ENCODE measurements at regions not wholly inside any gene's neighbourhood (a gene's known extent, or its start where the extent isn't known, plus 50 kb on each side); places are given as distances from the start of the nearest gene placed in this dataset.
"Not testable (repeated sequence)": the region's sequence is repeated elsewhere in the genome, so short reads cannot be mapped to it uniquely, and the experiment has no call there.

- no peak for DNase-seq (ENCODE audit: low spot score)
Observed at GRCh38 chr2:83969085-83969484, 490.0 kb downstream of the SUCLG1 start.

- DNase-seq (ENCODE audit: low spot score) = no peak
Observed at GRCh38 chr2:83967854-83968253, 491.2 kb downstream of the SUCLG1 start.

- not testable (repeated sequence) for DNase-seq (ENCODE audit: low spot score)
Observed at GRCh38 chr2:83966946-83967345, 492.1 kb downstream of the SUCLG1 start.

- no peak for DNase-seq (ENCODE audit: low spot score)
Observed at GRCh38 chr2:83961512-83961911, 497.6 kb downstream of the SUCLG1 start.

- DNase-seq (ENCODE audit: low spot score) = no peak
Observed at GRCh38 chr2:83960371-83960770, 498.7 kb downstream of the SUCLG1 start.

GRCh38 chr2:83959266-83959665 is 499.8 kb downstream of the SUCLG1 start:
- DNase-seq (ENCODE audit: low spot score) = no peak

- DNase-seq (ENCODE audit: low spot score) = no peak
Observed at GRCh38 chr2:83956991-83957390, 502.1 kb downstream of the SUCLG1 start.

GRCh38 chr2:83953697-83954096 is 505.4 kb downstream of the SUCLG1 start:
- no peak for DNase-seq (ENCODE audit: low spot score)

- no peak for DNase-seq (ENCODE audit: low spot score)
Observed at GRCh38 chr2:83951378-83951947, 507.6 kb downstream of the SUCLG1 start.

- DNase-seq (ENCODE audit: low spot score) = no peak
Observed at GRCh38 chr2:83949361-83949760, 509.7 kb downstream of the SUCLG1 start.

GRCh38 chr2:83944191-83944590 is 514.9 kb downstream of the SUCLG1 start:
- no peak for DNase-seq (ENCODE audit: low spot score)

GRCh38 chr2:83943265-83943664 is 515.8 kb downstream of the SUCLG1 start:
- DNase-seq (ENCODE audit: low spot score) = no peak

GRCh38 chr2:83941886-83942285 is 517.2 kb downstream of the SUCLG1 start:
- DNase-seq (ENCODE audit: low spot score) = no peak

GRCh38 chr2:83933749-83934148 is 525.3 kb downstream of the SUCLG1 start:
- no peak for DNase-seq (ENCODE audit: low spot score)

GRCh38 chr2:83923531-83923930 is 535.5 kb downstream of the SUCLG1 start:
- DNase-seq (ENCODE audit: low spot score) = no peak

- no peak for DNase-seq (ENCODE audit: low spot score)
Observed at GRCh38 chr2:83916559-83916958, 542.5 kb downstream of the SUCLG1 start.

- DNase-seq (ENCODE audit: low spot score) = no peak
Observed at GRCh38 chr2:83915381-83915780, 543.7 kb downstream of the SUCLG1 start.

- DNase-seq (ENCODE audit: low spot score) = no peak
Observed at GRCh38 chr2:83908750-83909149, 550.3 kb downstream of the SUCLG1 start.

GRCh38 chr2:83901317-83901716 is 557.8 kb downstream of the SUCLG1 start:
- no peak for DNase-seq (ENCODE audit: low spot score)

GRCh38 chr2:83900862-83901261 is 558.2 kb downstream of the SUCLG1 start:
- no peak for DNase-seq (ENCODE audit: low spot score)

GRCh38 chr2:83899271-83899670 is 559.8 kb downstream of the SUCLG1 start:
- no peak for DNase-seq (ENCODE audit: low spot score)

GRCh38 chr2:83894976-83895375 is 564.1 kb downstream of the SUCLG1 start:
- DNase-seq (ENCODE audit: low spot score) = no peak

- no peak for DNase-seq (ENCODE audit: low spot score)
Observed at GRCh38 chr2:83887757-83888156, 571.3 kb downstream of the SUCLG1 start.

GRCh38 chr2:83879127-83879526 is 580.0 kb downstream of the SUCLG1 start:
- no peak for DNase-seq (ENCODE audit: low spot score)

- DNase-seq (ENCODE audit: low spot score) = not testable (repeated sequence)
Observed at GRCh38 chr2:83877261-83877660, 581.8 kb downstream of the SUCLG1 start.

Measured in hepatic stellate cell (primary cell).